HG03439 (cell line): ENCODE measurements at regions not wholly inside any gene's neighbourhood (a gene's known extent, or its start where the extent isn't known, plus 50 kb on each side); places are given as distances from the start of the nearest gene placed in this dataset.
"Not testable (repeated sequence)": the region's sequence is repeated elsewhere in the genome, so short reads cannot be mapped to it uniquely, and the experiment has no call there.

Experiments used
- ATAC-seq: cut with Tn5 transposase; IDR thresholded peaks from one replicate; pipeline ENCODE4 v1.9.1; 2021; ENCODE audit warnings: mild to moderate bottlenecking, moderate library complexity; ENCODE audit not compliant: unreplicated experiment

DNA sequence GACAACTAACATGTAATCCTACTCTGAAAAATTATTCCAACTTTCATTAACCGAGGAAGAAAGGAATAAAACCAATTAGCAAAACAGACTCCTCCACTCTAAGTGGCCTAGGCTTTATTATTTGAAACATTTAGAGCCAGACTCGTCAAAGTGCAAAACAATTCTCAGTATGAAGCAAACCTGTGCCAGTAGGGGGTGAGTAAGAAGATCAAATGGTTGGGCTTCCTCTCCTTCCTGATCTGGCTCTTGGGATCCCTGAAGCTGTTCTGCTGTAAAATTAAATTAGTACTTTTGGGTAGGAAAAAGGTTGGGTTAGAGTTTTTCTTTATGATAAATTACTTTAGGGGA lies 177.6 kb upstream of the MAN1A1 start:
- no peak for ATAC-seq

DNA sequence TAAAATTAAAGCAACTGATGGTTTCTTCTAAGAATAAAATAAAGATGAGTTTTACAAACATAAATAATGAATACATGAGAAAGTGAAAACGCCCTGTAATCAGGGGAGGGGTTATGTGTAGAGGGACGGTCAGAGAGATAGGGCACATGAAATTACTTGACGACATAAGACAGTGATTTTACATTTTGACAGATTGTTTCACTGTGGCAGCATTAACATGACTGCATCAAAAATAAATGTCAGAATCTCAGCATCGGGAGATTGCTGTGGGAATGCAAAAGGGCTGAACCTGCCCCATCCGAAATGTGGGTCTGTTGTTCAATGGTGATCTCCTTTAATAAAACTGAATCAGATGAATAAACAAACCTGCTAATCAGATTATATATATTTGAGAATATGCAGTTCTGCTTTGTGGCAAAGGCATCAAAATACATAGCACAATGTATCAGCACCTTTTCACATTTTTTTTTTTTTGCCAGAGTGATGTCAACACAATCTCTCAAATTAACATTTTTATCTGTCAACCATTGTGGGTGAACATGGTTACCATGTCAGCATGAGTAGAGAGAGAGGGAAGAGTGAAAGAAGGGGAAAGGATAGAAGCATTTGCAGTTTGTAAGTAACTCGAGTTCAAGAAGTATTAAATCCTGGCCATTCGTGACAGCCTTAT lies 177.1 kb upstream of the MAN1A1 start:
- no peak for ATAC-seq

DNA sequence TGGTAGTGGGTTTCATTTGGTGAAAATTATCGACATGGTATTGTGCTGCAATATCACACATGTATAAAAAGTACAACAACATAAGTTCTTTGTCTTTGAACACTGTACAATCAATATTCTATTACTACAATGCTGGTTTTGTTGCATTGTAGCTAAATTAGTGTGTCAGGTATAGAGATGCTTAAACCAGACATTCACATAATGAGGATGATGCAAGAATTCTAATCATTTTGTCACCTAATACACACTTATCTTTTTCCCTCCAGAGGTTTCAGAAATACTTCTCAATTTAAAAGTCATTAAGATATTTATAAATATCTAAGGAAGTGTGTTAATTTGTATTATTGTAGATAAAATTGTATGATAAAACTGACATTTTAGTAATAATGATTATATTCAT lies 174.8 kb upstream of the MAN1A1 start:
- ATAC-seq = no peak

DNA sequence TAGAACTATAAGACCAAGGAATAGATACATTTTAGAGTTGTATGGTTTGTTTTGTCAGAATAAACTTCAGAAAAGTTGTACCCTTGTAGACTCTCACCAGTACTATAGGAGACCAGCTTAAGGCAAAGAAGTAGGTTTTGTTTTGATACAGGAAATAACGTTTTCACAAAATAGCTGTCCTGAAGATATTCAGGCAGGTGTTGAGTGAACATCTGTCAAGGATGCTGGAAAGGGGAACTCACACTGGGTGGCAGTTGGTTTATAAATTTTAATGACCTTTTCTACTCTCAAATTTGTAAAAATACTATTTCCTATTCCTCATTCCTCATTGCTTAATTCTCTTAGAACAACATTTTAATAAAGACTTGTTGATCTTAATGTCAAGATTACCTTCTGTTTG lies 174.0 kb upstream of the MAN1A1 start:
- no peak for ATAC-seq

DNA sequence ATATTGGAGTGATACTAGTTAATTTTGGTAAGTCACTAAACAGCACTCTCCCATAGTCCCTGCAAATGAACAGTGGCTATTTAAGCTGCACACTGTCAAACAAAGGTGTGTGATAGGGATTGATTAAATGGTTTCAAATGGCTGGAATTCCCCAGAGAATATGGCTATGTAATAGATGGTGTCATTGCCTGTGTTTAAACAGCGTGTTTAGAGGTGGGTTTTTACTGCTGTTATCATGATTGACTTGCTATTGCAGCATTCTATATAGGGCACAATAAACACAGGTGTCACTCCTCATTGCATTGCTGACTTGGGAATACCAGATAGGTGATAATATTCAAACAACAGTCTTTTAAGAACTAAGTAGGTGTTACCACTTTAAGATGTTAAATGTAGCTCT lies 171.7 kb upstream of the MAN1A1 start:
- ATAC-seq = no peak

DNA sequence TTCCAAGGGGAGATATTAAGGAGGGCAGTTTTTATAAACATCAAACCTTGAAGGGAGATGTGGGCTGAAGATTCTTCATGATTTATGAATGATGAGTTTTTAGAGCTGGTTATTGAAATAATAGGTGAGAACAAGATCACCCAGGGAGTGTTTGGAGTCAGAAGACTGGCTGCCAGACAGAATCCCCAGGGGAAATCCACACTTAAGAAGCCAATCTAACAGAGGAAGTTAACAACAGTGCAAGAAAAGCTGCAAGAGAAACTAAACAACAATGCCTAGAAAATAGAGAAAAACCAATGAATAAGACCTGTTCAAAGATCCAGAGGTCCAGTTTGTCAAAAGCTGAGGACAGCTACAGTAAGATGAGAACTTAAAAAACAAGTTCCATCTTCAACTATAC lies 167.9 kb upstream of the MAN1A1 start:
- ATAC-seq = no peak

DNA sequence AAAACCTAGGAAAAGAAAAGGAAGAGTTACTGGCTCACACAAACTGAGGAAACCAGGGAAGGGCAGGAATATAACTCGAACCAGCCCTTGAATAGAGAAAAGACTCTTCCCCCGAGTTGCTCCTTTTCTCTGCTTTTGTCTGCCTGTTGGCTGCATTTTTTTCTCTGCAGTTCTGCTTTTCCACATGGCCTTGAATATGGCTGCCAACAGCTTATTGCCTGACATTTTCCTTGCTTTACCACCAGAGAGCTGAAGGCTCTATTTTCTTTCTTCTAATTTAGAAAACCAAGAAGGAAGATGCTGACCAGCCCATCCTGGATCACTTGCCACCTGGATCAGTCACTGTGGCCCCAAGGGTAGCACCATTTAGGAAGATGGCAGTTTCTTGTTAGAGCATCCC lies 164.8 kb upstream of the MAN1A1 start:
- ATAC-seq = no peak

DNA sequence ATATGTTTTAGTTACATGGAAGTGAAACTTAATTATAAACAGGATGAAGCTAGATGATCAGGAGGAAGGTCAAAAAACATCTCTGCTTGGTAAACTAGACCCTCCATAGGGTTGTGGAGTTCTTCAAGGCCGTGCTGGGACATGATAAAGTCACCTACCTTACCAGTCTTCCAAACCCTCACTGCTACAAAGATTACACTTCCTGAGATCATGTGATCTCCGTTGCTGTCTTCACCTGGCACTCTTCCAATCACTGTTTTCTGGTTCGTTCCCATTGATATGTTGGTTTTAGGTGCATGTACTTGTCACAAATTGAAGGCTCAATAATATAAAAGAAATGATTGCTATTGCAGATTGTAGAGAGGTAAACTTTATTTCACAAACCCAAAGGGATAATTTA lies 161.5 kb upstream of the MAN1A1 start:
- no peak for ATAC-seq

DNA sequence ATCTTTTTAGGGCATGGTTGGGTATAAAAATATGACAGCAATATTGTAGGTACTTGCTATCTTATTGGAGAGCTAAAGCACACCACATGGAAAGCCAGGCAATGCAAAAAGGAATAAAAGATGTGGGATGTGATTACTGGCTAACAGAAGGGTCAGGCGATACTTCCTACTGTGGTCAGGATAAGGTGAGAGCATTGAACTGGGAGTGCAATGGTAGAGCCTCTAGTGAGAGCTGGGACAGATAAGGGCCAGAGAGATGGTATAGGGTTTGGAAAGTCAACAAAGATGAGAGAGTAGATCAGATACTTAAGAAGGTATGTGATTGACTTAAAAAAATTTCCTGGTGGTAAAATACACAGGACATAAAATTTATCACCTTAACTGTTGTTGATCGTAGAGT lies 160.7 kb upstream of the MAN1A1 start:
- no peak for ATAC-seq

DNA sequence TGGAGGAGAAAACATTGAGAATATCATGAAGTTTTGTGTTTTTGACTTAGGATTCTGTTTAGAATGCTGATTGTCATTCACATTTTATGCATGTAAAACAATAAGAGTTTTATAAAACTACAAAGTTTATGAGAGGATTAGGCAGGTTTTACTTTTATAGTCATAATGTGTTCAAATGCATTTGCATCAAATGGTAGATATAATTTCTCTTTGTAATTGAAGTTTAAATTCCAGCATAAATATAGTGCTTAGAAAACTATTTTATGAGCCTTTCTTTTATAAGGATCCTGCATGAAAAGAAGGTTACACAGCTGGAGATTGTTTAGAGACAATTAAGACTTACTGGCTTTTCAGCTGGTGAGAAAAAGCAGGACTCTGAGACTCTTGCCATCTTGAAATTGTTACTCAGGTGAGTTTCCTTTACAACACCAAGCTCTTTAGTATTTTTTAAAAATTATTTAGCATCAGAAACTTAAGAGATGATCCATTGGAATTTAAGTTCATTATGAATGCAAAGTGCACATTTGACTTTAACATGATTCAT lies 157.1 kb upstream of the MAN1A1 start:
- ATAC-seq = no peak

DNA sequence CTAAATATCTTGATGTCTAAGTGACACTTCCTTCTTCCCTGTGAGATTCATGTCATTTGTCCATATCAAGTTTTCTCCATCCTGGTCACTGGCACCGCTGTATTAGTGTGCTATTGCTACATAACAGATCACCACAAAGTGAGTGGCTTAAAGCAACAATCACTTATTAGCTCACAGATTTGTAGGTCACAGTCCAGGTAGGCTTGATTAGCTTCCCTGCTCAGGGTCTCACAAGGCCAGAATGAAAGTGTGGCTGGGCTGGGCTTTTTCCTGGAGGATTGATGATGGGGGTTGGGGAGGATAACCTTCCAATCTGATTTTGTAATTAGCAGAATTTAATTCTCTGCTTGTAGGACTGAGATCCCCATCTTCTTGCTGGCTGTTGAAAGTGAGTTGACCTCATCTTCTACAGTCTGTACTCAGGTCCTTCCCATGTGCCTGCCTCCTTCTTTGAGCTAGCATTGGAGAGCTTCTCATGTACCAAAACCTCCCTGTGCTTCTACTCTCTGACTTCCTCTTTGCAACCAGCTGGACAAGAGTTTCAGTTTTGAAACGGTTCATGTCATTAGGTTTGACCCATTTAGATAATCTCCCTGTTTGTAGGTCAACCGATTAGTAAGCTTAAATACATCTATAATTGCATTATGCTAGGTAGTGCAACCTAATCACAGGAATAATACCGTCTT lies 152.4 kb upstream of the MAN1A1 start:
- peak; percentile 76 for ATAC-seq

DNA sequence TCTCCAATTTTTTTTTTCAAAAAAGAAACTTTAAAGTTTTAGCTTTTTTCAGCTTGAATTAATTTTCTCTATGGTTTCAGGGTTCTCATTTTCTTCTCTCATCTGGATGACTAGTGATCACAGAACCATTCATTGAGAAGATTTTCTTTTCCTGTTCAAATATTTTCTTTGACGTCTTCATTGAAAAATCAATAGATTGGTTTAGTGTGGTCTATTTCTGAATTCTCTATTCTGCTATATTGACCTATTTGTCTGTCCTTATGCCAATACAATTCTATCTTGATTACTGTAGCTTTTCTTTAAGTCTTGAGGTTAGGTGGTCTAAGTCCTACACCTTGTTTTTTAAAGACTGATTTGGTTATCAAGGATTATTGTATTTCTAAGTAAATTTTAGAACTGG lies 150.2 kb upstream of the MAN1A1 start:
- no peak for ATAC-seq

DNA sequence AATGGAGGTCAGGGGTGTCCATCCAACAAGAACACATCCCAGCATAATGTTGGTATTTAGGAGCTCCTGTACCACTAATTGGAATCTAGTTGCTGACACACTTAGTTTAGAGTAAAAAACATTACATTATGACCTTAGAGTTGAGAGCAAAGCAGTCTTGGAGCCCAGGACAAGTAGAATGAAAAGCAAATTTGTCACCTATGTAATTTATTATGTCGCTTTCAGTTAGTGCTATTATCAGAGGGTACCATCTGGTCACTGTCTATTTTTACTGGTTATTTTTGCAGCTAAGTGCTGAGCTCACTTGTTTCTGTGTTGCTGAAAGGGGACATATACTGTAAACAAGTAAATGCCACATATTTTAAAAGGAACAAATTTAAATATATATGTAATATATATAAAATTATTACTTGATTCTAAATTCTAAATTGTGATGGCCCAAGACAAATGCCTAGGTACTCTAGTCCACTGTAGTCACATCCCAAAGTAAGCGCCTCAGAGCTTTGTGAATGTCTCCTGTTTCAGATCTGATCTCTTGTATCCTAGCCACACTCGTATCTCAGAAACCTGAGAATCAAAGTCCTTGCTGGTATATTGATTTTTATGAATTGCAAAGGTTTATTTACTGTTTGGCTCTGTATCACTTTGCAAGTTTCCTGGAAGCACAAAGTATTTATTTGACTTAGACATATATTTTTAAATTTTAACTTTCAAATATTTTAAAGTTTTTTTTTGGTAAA lies 148.6 kb upstream of the MAN1A1 start:
- no peak for ATAC-seq

DNA sequence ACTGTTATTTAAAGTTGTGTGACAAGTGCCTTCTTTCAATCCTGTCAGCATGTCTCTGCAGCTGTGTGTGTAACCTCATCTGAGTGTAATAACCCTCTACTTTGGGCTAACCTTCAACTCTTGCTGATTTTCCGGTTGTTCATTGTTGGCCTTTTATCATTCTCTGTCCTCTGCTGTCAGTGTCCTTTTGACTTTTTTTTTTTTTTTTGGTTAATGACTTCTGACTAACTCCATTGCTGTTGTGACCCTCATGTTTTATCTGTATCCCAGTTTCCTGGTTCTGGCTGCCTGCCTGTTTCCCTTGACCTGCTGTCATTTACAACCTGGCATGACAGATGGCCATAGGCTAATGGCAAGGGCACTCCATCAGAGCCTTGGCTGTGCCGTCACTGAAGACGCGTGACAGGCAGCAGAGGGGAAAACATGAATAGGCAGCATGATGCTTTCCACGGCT lies 145.7 kb upstream of the MAN1A1 start:
- ATAC-seq = no peak

DNA sequence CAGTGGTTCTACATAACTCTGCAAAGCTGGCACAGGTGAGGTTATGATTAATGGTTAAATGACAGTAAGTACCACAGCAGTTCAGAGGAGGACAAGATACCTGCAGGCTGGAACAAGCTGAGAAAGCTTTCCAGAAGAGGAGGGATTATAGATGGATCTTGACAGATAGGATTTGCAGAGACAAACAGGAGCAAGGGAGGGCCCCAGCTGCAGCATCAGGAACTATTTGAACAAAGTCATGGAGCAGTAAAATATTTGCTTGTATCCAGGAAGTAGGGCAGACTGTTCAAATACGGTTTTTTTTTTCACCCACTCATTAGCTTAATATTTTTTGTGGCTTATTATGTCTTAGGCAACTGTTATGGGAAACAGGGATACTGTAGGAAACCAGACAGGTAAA lies 144.4 kb upstream of the MAN1A1 start:
- ATAC-seq = no peak

DNA sequence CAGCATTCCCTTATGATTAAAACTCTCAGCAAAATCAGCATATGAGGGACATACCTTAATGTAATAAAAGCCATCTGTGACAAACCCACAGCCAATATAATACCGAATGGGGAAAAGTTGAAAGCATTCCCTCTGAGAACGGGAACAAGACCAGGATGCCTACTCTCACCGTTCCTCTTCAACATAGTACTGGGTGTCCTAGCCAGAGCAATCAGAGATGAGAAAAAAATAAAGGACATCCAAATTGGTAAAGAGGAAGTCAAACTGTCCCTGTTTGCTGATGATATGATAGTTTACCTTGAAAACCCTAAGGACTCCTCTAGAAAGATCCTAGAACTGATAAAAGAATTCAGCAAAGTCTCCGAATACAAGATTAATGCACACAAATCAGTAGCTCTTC lies 141.6 kb upstream of the MAN1A1 start:
- ATAC-seq = not testable (repeated sequence)

DNA sequence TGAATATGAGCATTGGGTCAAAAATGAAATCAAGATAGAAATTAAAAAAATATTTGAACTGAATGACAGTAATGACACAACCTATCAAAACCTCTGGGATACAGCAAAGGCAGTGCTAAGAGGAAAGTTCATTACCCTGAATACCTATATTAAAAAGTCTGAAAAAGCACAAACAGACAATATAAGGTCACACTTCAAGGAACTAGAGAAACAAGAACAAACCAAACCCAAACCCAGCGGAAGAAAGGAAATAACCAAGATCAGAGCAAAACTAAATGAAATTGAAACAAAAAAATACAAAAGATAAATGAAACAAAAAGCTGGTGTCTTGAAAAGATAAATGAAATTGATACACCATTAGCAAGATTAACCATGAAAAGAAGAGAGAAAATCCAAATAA lies 140.5 kb upstream of the MAN1A1 start:
- not testable (repeated sequence) for ATAC-seq

DNA sequence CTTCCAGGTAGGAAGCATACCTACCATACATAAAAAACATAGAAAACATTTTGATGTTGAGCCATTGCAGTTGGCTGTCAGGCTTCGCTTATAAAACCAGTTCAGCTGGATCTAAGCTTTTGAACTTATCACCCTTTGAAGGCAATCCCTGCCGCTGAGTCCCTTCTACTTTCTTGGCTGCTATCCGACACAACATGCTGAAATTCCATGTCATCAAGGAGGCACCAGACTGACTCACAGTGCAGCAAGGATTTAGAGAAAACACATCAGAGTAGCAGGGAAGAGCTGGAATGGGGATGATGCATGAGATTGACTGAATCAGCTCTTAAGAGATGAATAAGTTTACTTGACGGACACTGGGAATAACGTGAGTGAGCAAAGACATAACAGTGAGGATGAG lies 135.0 kb upstream of the MAN1A1 start:
- no peak for ATAC-seq

DNA sequence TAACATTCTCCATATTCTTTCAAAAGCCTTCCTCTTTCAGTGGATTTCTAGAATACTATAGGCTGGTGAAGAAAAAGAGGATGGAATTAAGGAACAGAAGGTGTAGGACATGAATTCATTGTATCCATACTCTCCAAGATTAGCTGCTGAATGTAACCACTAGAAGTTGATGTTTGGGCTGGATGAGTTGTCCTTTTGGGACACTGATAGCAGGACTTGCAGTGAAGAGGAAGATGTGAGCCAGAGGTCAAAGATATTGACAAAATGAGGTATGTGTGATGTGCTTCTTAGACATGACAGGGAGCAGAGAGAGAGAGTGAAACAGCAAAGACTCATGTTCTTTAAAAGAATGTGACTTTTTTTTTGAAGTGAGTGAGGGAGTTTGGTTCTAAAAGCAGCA lies 134.3 kb upstream of the MAN1A1 start:
- no peak for ATAC-seq

DNA sequence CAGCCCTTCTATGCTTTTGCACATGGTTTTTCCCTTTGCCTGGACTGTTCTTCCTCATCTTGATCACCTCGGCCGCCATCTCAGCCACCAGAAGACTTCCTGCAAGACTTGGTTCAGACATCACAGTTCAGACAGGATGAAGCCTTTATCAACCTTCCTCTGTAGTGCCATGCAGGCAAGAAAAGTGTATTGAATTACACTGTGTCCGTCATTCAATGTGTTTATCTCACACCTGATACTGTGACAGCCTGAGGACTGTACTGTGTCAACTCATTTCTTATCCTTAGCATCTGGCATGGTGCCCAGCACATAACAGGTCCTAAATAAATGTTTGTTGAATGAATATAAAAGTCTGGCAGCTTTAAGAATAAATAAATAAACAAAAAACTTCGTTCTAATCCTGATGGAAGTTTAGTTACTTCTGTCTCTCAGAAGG lies 133.3 kb upstream of the MAN1A1 start:
- ATAC-seq = no peak

DNA sequence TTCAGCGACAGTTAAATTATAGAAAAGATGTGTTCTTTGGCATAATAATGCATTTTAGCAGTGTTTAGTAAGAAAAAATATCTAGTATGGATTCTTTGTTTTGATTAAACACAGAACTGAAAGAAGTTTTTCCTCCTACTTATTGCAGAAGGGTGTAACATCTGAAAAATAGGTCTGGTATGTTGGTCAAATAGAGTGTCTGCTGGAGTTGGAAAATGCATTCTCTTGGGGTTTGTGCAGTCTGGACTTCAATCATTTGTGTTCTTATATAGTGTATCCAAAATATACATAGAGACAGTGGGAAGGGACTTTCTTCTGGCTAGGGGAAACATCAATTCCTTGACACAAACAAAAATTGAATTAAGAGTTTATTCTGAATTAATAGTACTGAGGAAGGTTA lies 132.4 kb upstream of the MAN1A1 start:
- no peak for ATAC-seq

DNA sequence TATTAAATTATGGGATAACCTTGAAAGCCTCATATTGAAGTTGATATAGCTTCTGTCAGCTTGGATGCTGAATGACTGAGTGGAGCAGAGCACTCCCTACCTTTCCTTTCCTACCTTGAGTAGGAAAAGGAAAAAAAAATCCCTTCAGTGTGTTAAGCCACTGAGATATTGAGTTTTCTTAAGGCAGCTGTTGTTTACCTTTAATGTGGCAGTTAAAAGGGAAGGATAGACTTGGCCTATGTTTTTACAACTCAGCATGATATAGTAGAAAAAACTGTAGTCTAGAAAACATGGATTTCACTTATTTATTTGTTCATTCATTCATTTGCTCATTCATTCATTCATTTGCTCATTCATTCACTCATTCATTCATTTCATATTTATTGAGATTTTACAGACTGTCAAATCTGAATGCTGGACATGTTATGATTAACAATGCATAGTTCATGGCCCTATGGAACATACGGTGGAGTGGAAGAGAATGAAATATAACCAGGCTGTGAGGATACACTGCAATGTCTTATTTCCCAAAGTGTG lies 131.5 kb upstream of the MAN1A1 start:
- no peak for ATAC-seq
